ENCODE measurements at regions not wholly inside any gene's neighbourhood (a gene's known extent, or its start where the extent isn't known, plus 50 kb on each side); places are given as distances from the start of the nearest gene placed in this dataset.

DNA sequence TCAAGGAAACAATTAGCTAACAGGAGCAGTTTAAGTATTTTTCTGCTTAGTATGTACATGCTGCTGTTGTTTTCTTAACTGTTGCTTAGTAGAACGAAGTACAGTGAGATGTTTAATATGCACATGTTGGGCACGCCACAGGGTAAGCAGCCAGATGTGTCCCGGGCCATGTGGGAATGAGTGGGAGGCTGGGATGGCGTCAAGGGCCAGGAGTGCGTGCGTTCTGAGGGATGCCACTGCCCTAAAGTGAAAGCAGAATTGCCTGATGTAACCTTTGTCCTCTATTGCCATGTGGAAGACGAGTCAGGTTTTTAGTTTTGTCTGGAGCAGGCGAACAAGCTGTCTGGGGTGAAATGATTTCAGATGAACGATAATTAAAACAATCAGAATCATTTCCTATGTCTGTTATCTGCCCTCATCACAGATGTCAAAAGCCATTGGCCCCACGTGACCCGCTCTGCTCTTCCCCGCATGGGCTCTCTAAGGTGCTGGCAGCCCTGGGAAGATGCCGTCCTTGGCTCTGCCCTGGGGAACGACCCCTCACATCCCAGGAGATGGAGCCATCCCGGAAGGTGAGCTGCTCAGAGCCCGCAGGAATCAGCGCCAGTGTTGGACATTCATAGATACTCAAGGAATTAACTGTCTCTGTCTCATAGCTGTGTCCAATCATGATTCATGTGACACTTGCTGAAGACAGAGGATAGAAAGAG lies 356.6 kb upstream of the IRX4 start:
- no peak for TF ChIP-seq EZH2phosphoT487 (IDR thresholded peaks at IDR 0.05; ENCODE audit: unreplicated experiment)
- TF ChIP-seq ZNF331 (CRISPR knock-in tag; IDR thresholded peaks at IDR 0.05; ENCODE audit: low read depth), result no peak
- no peak for TF ChIP-seq ZNF114 (CRISPR knock-in tag; IDR thresholded peaks at IDR 0.05)
- TF ChIP-seq CREB1 (CRISPR knock-in tag; IDR thresholded peaks at IDR 0.05; ENCODE audit: low read depth), result no peak
- TF ChIP-seq, protein P1, sequence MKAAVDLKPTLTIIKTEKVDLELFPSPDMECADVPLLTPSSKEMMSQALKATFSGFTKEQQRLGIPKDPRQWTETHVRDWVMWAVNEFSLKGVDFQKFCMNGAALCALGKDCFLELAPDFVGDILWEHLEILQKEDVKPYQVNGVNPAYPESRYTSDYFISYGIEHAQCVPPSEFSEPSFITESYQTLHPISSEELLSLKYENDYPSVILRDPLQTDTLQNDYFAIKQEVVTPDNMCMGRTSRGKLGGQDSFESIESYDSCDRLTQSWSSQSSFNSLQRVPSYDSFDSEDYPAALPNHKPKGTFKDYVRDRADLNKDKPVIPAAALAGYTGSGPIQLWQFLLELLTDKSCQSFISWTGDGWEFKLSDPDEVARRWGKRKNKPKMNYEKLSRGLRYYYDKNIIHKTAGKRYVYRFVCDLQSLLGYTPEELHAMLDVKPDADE (IDR thresholded peaks at IDR 0.05), result no peak
- TF ChIP-seq NANOG (IDR thresholded peaks at IDR 0.05; ENCODE audit: borderline replicate concordance), result no peak
- TF ChIP-seq ZNF462 (CRISPR knock-in tag; IDR thresholded peaks at IDR 0.05), result no peak
- TF ChIP-seq JUNB (IDR thresholded peaks at IDR 0.05; ENCODE audit: unreplicated experiment), result no peak
- TF ChIP-seq POLR2AphosphoS5 (IDR thresholded peaks at IDR 0.05; ENCODE audit: low read depth), result no peak
- no peak for TF ChIP-seq EZH2 (IDR thresholded peaks at IDR 0.05; ENCODE audit: low read depth, unreplicated experiment)
- TF ChIP-seq CTCF (conservative IDR thresholded peaks at IDR 0.05; ENCODE audit: low read depth in 2 of 2), result no peak
- TF ChIP-seq, protein P2, sequence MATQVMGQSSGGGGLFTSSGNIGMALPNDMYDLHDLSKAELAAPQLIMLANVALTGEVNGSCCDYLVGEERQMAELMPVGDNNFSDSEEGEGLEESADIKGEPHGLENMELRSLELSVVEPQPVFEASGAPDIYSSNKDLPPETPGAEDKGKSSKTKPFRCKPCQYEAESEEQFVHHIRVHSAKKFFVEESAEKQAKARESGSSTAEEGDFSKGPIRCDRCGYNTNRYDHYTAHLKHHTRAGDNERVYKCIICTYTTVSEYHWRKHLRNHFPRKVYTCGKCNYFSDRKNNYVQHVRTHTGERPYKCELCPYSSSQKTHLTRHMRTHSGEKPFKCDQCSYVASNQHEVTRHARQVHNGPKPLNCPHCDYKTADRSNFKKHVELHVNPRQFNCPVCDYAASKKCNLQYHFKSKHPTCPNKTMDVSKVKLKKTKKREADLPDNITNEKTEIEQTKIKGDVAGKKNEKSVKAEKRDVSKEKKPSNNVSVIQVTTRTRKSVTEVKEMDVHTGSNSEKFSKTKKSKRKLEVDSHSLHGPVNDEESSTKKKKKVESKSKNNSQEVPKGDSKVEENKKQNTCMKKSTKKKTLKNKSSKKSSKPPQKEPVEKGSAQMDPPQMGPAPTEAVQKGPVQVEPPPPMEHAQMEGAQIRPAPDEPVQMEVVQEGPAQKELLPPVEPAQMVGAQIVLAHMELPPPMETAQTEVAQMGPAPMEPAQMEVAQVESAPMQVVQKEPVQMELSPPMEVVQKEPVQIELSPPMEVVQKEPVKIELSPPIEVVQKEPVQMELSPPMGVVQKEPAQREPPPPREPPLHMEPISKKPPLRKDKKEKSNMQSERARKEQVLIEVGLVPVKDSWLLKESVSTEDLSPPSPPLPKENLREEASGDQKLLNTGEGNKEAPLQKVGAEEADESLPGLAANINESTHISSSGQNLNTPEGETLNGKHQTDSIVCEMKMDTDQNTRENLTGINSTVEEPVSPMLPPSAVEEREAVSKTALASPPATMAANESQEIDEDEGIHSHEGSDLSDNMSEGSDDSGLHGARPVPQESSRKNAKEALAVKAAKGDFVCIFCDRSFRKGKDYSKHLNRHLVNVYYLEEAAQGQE (IDR thresholded peaks at IDR 0.05; ENCODE audit: unreplicated experiment), result no peak
- no peak for TF ChIP-seq STAT1 (IDR thresholded peaks at IDR 0.05; ENCODE audit: unreplicated experiment)
- H3K27ac Mint-ChIP-seq, result no peak overlapping the region
- no peaks in the 10 kb centered on the region for H3K36me3 ChIP-seq (ENCODE audit: insufficient read depth)
- no peaks in the 10 kb centered on the region; the same call in 2 of the 3 replicates for H3K36me3 Mint-ChIP-seq (ENCODE audit: low read depth)
- DNase-seq (ENCODE audit: low spot score) (no peak), ATAC-seq (no peak)
- H3K9me2 ChIP-seq (ENCODE audit: insufficient read depth), result no peaks in the 10 kb centered on the region
- no peaks in the 10 kb centered on the region for H3F3A ChIP-seq (replicated peaks; ENCODE audit: low read depth)
- peaks cover 26% of the 10 kb centered on the region for H3K9me3 Mint-ChIP-seq
- H3K27me3 Mint-ChIP-seq (ENCODE audit: insufficient read depth, low read depth, poor library complexity), result peaks cover 2% of the 10 kb centered on the region
- H3K4me1 ChIP-seq (ENCODE audit: insufficient read depth), result no peaks in the 10 kb centered on the region
- no peaks in the 10 kb centered on the region for H3K79me2 ChIP-seq (replicated peaks; ENCODE audit: insufficient read depth)
- H3K4me2 ChIP-seq, result no peak overlapping the region
- H3K4me3 ChIP-seq, result no peak overlapping the region
- no peak overlapping the region for H2AFZ ChIP-seq
- H3K4me3 Mint-ChIP-seq, result no peak overlapping the region
- H3K27ac ChIP-seq (ENCODE audit: low read depth), result no peak overlapping the region
- no peaks in the 10 kb centered on the region for H3K27me3 ChIP-seq (ENCODE audit: insufficient read depth)
- H3K4me1 Mint-ChIP-seq, result no peaks in the 10 kb centered on the region
- H4K20me1 ChIP-seq (replicated peaks; ENCODE audit: insufficient read depth), result no peaks in the 10 kb centered on the region

Measured in GM23338 (cell line).